SK-N-MC (cell line): ENCODE measurements at regions not wholly inside any gene's neighbourhood (a gene's known extent, or its start where the extent isn't known, plus 50 kb on each side); places are given as distances from the start of the nearest gene placed in this dataset.

Experiments
- EZH2 ChIP-seq: fragments of 200-600 bp; sonication (generic); IDR thresholded peaks from one replicate; pipeline ENCODE4 v1.6.1; 2017; ENCODE audit warnings: antibody characterized with exemption
- FOXP2 ChIP-seq: optimal IDR thresholded peaks from 2 replicates; pipeline ENCODE3; 2011; ENCODE audit warnings: mild to moderate bottlenecking, moderate library complexity; ENCODE audit not compliant: insufficient read depth; ENCODE audit errors: extremely low read length, control extremely low read depth
- POLR2AphosphoS5 ChIP-seq: IDR thresholded peaks from 2 replicates; pipeline ENCODE4 v1.6.1; 2012; ENCODE audit warnings: mild to moderate bottlenecking, low read depth, low read length, borderline replicate concordance

DNA sequence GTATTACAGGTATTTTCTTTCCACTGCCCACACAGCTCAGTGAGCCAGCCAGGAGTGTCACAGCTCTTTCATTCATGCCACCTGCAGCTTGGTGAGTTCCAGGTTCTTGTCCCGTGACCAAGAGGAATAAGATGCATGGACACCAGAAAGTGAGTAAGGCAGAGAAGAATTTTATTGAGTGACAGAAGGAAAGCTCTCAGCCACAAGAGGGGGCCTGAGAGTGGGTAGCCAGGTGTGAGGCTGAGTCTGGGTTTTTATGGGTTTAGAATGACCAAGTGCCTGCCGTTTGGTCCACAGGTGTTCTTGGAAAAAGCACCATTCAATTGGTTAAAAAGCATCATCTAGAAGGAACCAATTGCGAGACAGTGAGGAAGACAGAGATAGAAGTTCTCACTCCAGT, 1097.1 kb upstream of the SLC39A10 start:
- no peak for TF ChIP-seq POLR2AphosphoS5
- TF ChIP-seq EZH2, result no peak
- no peak for TF ChIP-seq FOXP2
